ENCODE measurements at regions not wholly inside any gene's neighbourhood (a gene's known extent, or its start where the extent isn't known, plus 50 kb on each side); places are given as distances from the start of the nearest gene placed in this dataset.

GRCh38 chr7:47217086-47217485 is 364.8 kb downstream of the TNS3 start:
- TF ChIP-seq FOXA1 (IDR thresholded peaks at IDR 0.05) (no peak), ARNT (IDR thresholded peaks at IDR 0.05) (no peak)

Measured in HEK293T (cell line).